ENCODE measurements at regions not wholly inside any gene's neighbourhood (a gene's known extent, or its start where the extent isn't known, plus 50 kb on each side); places are given as distances from the start of the nearest gene placed in this dataset.

DNA sequence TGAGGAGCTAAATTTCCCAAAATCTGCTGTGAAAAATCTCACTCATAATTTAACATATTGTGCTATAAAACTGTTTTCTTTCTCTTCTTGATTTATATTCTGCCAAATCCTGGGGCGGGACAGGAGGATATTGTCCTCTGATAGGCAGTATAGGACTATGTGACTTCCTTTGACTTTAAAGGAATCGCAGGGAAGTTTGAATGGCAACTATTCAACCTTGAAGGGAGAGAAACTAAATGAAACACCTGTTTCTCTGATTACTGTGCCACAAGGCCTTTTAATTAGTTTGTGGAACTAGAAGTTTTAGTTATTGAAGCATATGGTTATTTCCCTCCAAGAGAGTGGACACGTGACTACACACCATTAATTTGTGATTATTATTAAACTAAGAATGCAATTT lies 607.4 kb downstream of the GATA3 start:
- POLR2A ChIA-PET (ENCODE audit: unreplicated experiment): no interaction called here
- BruUV-seq (replicated peaks): no TSS peak
- intact Hi-C loops (cut with micrococcal nuclease; ENCODE audit: unreplicated experiment): no loop called here

DNA sequence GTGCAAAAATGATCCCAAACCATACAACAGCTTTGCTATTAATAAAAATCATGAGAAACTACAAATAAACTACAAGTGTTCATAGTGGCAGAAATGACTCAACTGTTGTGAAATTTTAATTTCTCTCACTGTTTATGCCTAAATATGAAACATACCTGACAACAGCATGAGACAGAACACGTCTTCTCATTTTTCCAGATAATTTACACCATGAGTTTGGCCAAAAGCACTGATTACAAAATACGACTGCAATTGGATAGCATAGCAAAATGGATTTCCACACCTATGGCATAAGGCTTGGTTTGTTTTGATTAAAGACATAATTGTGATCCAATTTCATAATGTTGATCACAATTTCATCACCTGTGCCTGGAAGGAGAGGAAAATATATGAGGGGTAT lies 608.6 kb downstream of the GATA3 start:
- peaks cover 9% of the 10 kb centered on the region; the same call in 1 of the 2 replicates for H3F3A ChIP-seq (ENCODE audit: insufficient read depth, low read depth)
- H3K9me2 ChIP-seq (ENCODE audit: insufficient read depth): no peaks in the 10 kb centered on the region
- no TSS peak for BruUV-seq (replicated peaks)
- ChIA-PET POLR2A (ENCODE audit: unreplicated experiment) (no interaction called here), CTCF (no interaction called here)
- H3K4me2 ChIP-seq: no peak overlapping the region
- H3K4me1 ChIP-seq (replicated peaks; ENCODE audit: insufficient read depth): no peaks in the 10 kb centered on the region; the same call in 1 of the 2 replicates
- H3K36me3 ChIP-seq (ENCODE audit: low read depth): no peaks in the 10 kb centered on the region
- no peaks in the 10 kb centered on the region for H3K9me3 ChIP-seq (ENCODE audit: insufficient read depth, low read depth)
- no peak overlapping the region for H3K27ac ChIP-seq
- no peaks in the 10 kb centered on the region for H3K27me3 ChIP-seq (ENCODE audit: insufficient read depth, low read depth)
- no peak for DNase-seq
- no peaks in the 10 kb centered on the region for H4K20me1 ChIP-seq (ENCODE audit: insufficient read depth)
- H3K4me3 ChIP-seq: no peak overlapping the region
- TF ChIP-seq EZH2 (IDR thresholded peaks at IDR 0.05; ENCODE audit: low read depth): no peak
- TF ChIP-seq, protein P1, sequence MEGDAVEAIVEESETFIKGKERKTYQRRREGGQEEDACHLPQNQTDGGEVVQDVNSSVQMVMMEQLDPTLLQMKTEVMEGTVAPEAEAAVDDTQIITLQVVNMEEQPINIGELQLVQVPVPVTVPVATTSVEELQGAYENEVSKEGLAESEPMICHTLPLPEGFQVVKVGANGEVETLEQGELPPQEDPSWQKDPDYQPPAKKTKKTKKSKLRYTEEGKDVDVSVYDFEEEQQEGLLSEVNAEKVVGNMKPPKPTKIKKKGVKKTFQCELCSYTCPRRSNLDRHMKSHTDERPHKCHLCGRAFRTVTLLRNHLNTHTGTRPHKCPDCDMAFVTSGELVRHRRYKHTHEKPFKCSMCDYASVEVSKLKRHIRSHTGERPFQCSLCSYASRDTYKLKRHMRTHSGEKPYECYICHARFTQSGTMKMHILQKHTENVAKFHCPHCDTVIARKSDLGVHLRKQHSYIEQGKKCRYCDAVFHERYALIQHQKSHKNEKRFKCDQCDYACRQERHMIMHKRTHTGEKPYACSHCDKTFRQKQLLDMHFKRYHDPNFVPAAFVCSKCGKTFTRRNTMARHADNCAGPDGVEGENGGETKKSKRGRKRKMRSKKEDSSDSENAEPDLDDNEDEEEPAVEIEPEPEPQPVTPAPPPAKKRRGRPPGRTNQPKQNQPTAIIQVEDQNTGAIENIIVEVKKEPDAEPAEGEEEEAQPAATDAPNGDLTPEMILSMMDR (conservative IDR thresholded peaks at IDR 0.05): no peak
- H2AFZ ChIP-seq: no peak overlapping the region
- intact Hi-C loops (cut with micrococcal nuclease; ENCODE audit: unreplicated experiment): no loop called here
- H3K79me2 ChIP-seq (ENCODE audit: low read depth): no peaks in the 10 kb centered on the region

More for the DNA sequence above, 607.4 kb downstream of the GATA3 start:
- Histone ChIP-seq H4K20me1 (ENCODE audit: insufficient read depth) (no peaks in the 10 kb centered on the region), H2AFZ (no peak overlapping the region), H3K27me3 (ENCODE audit: insufficient read depth, low read depth) (no peaks in the 10 kb centered on the region), H3K36me3 (ENCODE audit: low read depth) (no peaks in the 10 kb centered on the region), H3K4me1 (replicated peaks; ENCODE audit: insufficient read depth) (no peaks in the 10 kb centered on the region; the same call in 1 of the 2 replicates), H3K79me2 (ENCODE audit: low read depth) (no peaks in the 10 kb centered on the region), H3K9me2 (ENCODE audit: insufficient read depth) (no peaks in the 10 kb centered on the region), H3F3A (ENCODE audit: insufficient read depth, low read depth) (peaks cover 9% of the 10 kb centered on the region; the same call in 1 of the 2 replicates), H3K9me3 (ENCODE audit: insufficient read depth, low read depth) (no peaks in the 10 kb centered on the region), H3K4me3 (no peak overlapping the region), H3K27ac (no peak overlapping the region), H3K4me2 (no peak overlapping the region)
- CTCF ChIA-PET: interaction anchor here (0.6 kb wide), 1 partner anchor 495 kb away, joined by 3 read pairs; no protein-coding TSS in a partner anchor
- TF ChIP-seq, protein P1 (conservative IDR thresholded peaks at IDR 0.05): no peak
- no peak for TF ChIP-seq EZH2 (IDR thresholded peaks at IDR 0.05; ENCODE audit: low read depth)
- DNase-seq: no peak

DNA sequence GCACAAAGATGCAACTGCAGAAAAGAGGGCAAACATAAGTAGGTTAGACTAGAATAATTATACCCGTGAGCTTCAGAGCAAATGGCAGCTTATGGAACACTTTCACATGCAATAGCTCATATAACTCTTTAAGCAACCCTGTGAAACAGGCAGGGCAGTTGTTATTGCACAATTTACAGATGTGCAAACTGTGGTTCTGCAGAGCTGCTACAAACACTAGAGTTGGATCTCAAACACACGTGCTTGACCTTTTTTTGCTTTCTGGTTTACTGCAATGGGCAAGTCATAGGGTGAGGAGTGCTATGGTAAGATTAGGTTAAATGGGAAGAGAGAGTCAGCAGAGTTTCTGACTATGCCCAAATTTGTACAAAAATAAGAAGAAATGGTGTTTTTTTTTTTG lies 610.8 kb downstream of the GATA3 start:
- no TSS peak for BruUV-seq (replicated peaks)
- POLR2A ChIA-PET (ENCODE audit: unreplicated experiment): interaction anchor here (0.7 kb wide), 1 partner anchor 594 kb away, joined by 8 read pairs; no protein-coding TSS in a partner anchor
- H3K4me2 ChIP-seq: no peak overlapping the region
- no peaks in the 10 kb centered on the region for H3K27me3 ChIP-seq (ENCODE audit: insufficient read depth, low read depth)
- H3K9me2 ChIP-seq (ENCODE audit: insufficient read depth): no peaks in the 10 kb centered on the region
- no peak overlapping the region for H3K27ac ChIP-seq
- no peaks in the 10 kb centered on the region for H3K36me3 ChIP-seq (ENCODE audit: low read depth)
- H4K20me1 ChIP-seq (ENCODE audit: insufficient read depth): no peaks in the 10 kb centered on the region
- CTCF ChIA-PET: no interaction called here
- no peaks in the 10 kb centered on the region for H3K9me3 ChIP-seq (ENCODE audit: insufficient read depth, low read depth)
- peaks cover 8% of the 10 kb centered on the region; the same call in 1 of the 2 replicates for H3F3A ChIP-seq (ENCODE audit: insufficient read depth, low read depth)
- H2AFZ ChIP-seq: no peak overlapping the region
- no peaks in the 10 kb centered on the region for H3K79me2 ChIP-seq (ENCODE audit: low read depth)
- no peak for DNase-seq
- no peak overlapping the region for H3K4me3 ChIP-seq
- peaks cover 12% of the 10 kb centered on the region for H3K4me1 ChIP-seq (replicated peaks; ENCODE audit: insufficient read depth)
- intact Hi-C loops (cut with micrococcal nuclease; ENCODE audit: unreplicated experiment): no loop called here
- TF ChIP-seq, protein P1 (conservative IDR thresholded peaks at IDR 0.05): no peak
- no peak for TF ChIP-seq EZH2 (IDR thresholded peaks at IDR 0.05; ENCODE audit: low read depth)
